ENCODE measurements at regions not wholly inside any gene's neighbourhood (a gene's known extent, or its start where the extent isn't known, plus 50 kb on each side); places are given as distances from the start of the nearest gene placed in this dataset.

- TF ChIP-seq CTCF (conservative IDR thresholded peaks at IDR 0.05) (no peak), ZFX (IDR thresholded peaks at IDR 0.05) (no peak)
Observed at GRCh38 chr9:29588361-29588760, 2015.1 kb upstream of the C9orf72 start.

Measured in C4-2B (cell line).